Large intestine (tissue), 3 donors: ENCODE measurements at regions not wholly inside any gene's neighbourhood (a gene's known extent, or its start where the extent isn't known, plus 50 kb on each side); places are given as distances from the start of the nearest gene placed in this dataset.

Source experiments
- DNase-seq, 2 donors: peaks; one replicate each; pipeline versions ENCODE4 v3.0.0 to v3.0.0-alpha.2; 2013
- H3K27ac ChIP-seq: one replicate; pipeline ENCODE4 v1.5.1; 2013; ENCODE audit warnings: low read length
- H3K27me3 ChIP-seq: 2 replicates; pipeline ENCODE4 v1.6.1; 2013; ENCODE audit warnings: low read length; ENCODE audit not compliant: control insufficient read depth, insufficient read depth
- H3K36me3 ChIP-seq: 2 replicates; pipeline ENCODE4 v1.6.1; 2013; ENCODE audit warnings: low read length; ENCODE audit not compliant: control insufficient read depth, insufficient read depth
- H3K4me1 ChIP-seq: one replicate; pipeline ENCODE4 v1.6.1; 2013; ENCODE audit warnings: low read length; ENCODE audit not compliant: control insufficient read depth, insufficient read depth
- H3K4me3 ChIP-seq: one replicate; pipeline ENCODE4 v1.5.1; 2013; ENCODE audit warnings: low read length
- H3K9me3 ChIP-seq: one replicate; pipeline ENCODE4 v1.6.1; 2013; ENCODE audit warnings: mild to moderate bottlenecking, low read depth, low read length, moderate library complexity; ENCODE audit not compliant: control insufficient read depth
- WGBS: methylation state at CpG from one replicate; pipeline ENCODE4 v1.1.5; 2013; ENCODE audit warnings: low lambda C conversion rate; ENCODE audit not compliant: insufficient coverage; 5-methylcytosine and 5-hydroxymethylcytosine counted together

GRCh38 chr5:123856766-123857165, 344.8 kb downstream of the CSNK1G3 start:
- Histone ChIP-seq H3K9me3 (no peaks in the 10 kb centered on the region), H3K4me1 (no peaks in the 10 kb centered on the region), H3K27me3 (no peaks in the 10 kb centered on the region), H3K36me3 (no peaks in the 10 kb centered on the region), H3K4me3 (no peak overlapping the region), H3K27ac (no peak overlapping the region)
- no peak for DNase-seq
- 100% methylated on average over 1 of the region's 1 CpG for WGBS

GRCh38 chr5:123855609-123856008, 343.6 kb downstream of the CSNK1G3 start:
- H3K4me3 ChIP-seq: no peak overlapping the region
- DNase-seq: no peak
- H3K4me1 ChIP-seq: no peaks in the 10 kb centered on the region
- no peaks in the 10 kb centered on the region for H3K27me3 ChIP-seq
- no peaks in the 10 kb centered on the region for H3K9me3 ChIP-seq
- H3K36me3 ChIP-seq: no peaks in the 10 kb centered on the region
- no peak overlapping the region for H3K27ac ChIP-seq

- no peak for DNase-seq
- no peak overlapping the region for H3K4me3 ChIP-seq
- H3K27ac ChIP-seq: no peak overlapping the region
- no peaks in the 10 kb centered on the region for H3K27me3 ChIP-seq
- no peaks in the 10 kb centered on the region for H3K36me3 ChIP-seq
- H3K4me1 ChIP-seq: no peaks in the 10 kb centered on the region
- H3K9me3 ChIP-seq: no peaks in the 10 kb centered on the region
- WGBS: 100% methylated on average over 1 of the region's 6 CpGs
These were observed 333.6 kb downstream of the CSNK1G3 start for GRCh38 chr5:123845356-123846100.

- no peaks in the 10 kb centered on the region for H3K9me3 ChIP-seq
- no peaks in the 10 kb centered on the region for H3K27me3 ChIP-seq
- H3K36me3 ChIP-seq: no peaks in the 10 kb centered on the region
- DNase-seq: no peak
- no CpG with 5 or more reads among the region's 1 CpG for WGBS
- no peak overlapping the region for H3K4me3 ChIP-seq
- no peak overlapping the region for H3K27ac ChIP-seq
- H3K4me1 ChIP-seq: no peaks in the 10 kb centered on the region
These were observed 332.9 kb downstream of the CSNK1G3 start for GRCh38 chr5:123844873-123845272.

- no peak for DNase-seq
- no peaks in the 10 kb centered on the region for H3K27me3 ChIP-seq
- no peaks in the 10 kb centered on the region for H3K9me3 ChIP-seq
- no peak overlapping the region for H3K4me3 ChIP-seq
- no peaks in the 10 kb centered on the region for H3K36me3 ChIP-seq
- WGBS: 70% methylated on average over 2 of the region's 4 CpGs
- H3K4me1 ChIP-seq: no peaks in the 10 kb centered on the region
- H3K27ac ChIP-seq: no peak overlapping the region
These were observed 323.4 kb downstream of the CSNK1G3 start for GRCh38 chr5:123835421-123835820.

- WGBS: 90% methylated on average over 2 of the region's 2 CpGs
- Histone ChIP-seq H3K4me3 (no peak overlapping the region), H3K4me1 (no peaks in the 10 kb centered on the region), H3K27me3 (no peaks in the 10 kb centered on the region), H3K36me3 (no peaks in the 10 kb centered on the region), H3K27ac (no peak overlapping the region), H3K9me3 (no peaks in the 10 kb centered on the region)
- DNase-seq: no peak
These were observed 318.6 kb downstream of the CSNK1G3 start for GRCh38 chr5:123830575-123830974.

- Histone ChIP-seq H3K9me3 (no peaks in the 10 kb centered on the region), H3K27me3 (no peaks in the 10 kb centered on the region), H3K4me3 (no peak overlapping the region), H3K27ac (no peak overlapping the region), H3K4me1 (no peaks in the 10 kb centered on the region), H3K36me3 (no peaks in the 10 kb centered on the region)
- no peak for DNase-seq
- no CpG with 5 or more reads among the region's 2 CpGs for WGBS
These were observed 315.8 kb downstream of the CSNK1G3 start for GRCh38 chr5:123827811-123828210.

- Histone ChIP-seq H3K4me3 (no peak overlapping the region), H3K27ac (no peak overlapping the region), H3K9me3 (no peaks in the 10 kb centered on the region), H3K36me3 (no peaks in the 10 kb centered on the region), H3K27me3 (no peaks in the 10 kb centered on the region), H3K4me1 (no peaks in the 10 kb centered on the region)
- no peak for DNase-seq
- 60% methylated on average over 1 of the region's 4 CpGs for WGBS
These were observed 307.9 kb downstream of the CSNK1G3 start for GRCh38 chr5:123819833-123820232.

GRCh38 chr5:123819386-123819785, 307.4 kb downstream of the CSNK1G3 start:
- Histone ChIP-seq H3K4me1 (no peaks in the 10 kb centered on the region), H3K9me3 (no peaks in the 10 kb centered on the region), H3K4me3 (no peak overlapping the region), H3K27ac (no peak overlapping the region), H3K36me3 (no peaks in the 10 kb centered on the region), H3K27me3 (no peaks in the 10 kb centered on the region)
- WGBS: no CpG with 5 or more reads among the region's 3 CpGs
- no peak for DNase-seq

- Histone ChIP-seq H3K9me3 (no peaks in the 10 kb centered on the region), H3K27ac (no peak overlapping the region), H3K27me3 (no peaks in the 10 kb centered on the region), H3K36me3 (no peaks in the 10 kb centered on the region), H3K4me1 (no peaks in the 10 kb centered on the region), H3K4me3 (no peak overlapping the region)
- 100% methylated on average over 1 of the region's 2 CpGs for WGBS
- no peak for DNase-seq
These were observed 305.3 kb downstream of the CSNK1G3 start for GRCh38 chr5:123817267-123817666.

GRCh38 chr5:123814801-123815470, 303.0 kb downstream of the CSNK1G3 start:
- WGBS: 75% methylated on average over 6 of the region's 8 CpGs
- DNase-seq: no peak
- H3K4me1 ChIP-seq: peaks cover 12% of the 10 kb centered on the region
- no peaks in the 10 kb centered on the region for H3K9me3 ChIP-seq
- H3K27me3 ChIP-seq: no peaks in the 10 kb centered on the region
- H3K27ac ChIP-seq: no peak overlapping the region
- no peaks in the 10 kb centered on the region for H3K36me3 ChIP-seq
- H3K4me3 ChIP-seq: no peak overlapping the region
